ENCODE measurements at regions not wholly inside any gene's neighbourhood (a gene's known extent, or its start where the extent isn't known, plus 50 kb on each side); places are given as distances from the start of the nearest gene placed in this dataset.

DNA sequence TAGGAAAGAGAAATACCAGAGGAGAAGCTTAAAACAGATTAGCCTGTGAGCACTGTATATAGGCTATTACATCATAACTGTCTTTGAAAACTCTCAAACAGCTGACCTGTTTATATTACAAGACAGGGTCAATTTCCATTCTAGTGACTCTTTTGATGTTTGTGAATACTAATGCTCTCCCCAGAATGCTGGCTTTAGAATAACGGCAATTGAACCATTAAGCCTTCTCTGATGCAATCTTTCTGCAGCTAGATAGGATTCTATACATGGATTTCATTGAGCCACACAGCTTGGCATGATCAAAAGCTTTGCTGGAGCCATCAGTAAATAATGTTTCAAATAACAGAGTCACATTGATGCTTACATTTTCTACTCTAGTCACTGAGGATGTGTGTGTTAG is 122.7 kb upstream of the FAT3 start:
- no peak overlapping the region for H3K4me2 ChIP-seq (ENCODE audit: insufficient read depth, low read length)
- H3K4me1 ChIP-seq (ENCODE audit: control insufficient read depth, extremely low read depth, insufficient read depth, low read length): no peaks in the 10 kb centered on the region
- intact Hi-C loops (cut with micrococcal nuclease): no loop called here
- H4K20me1 ChIP-seq (replicated peaks; ENCODE audit: control insufficient read depth, extremely low read depth, insufficient read depth, low read length): no peaks in the 10 kb centered on the region
- no peaks in the 10 kb centered on the region for H3K27me3 ChIP-seq (ENCODE audit: control insufficient read depth in 2 of 2, insufficient read depth in 2 of 2, low read length in 2 of 2)
- TF ChIP-seq FOS (IDR thresholded peaks at IDR 0.05; ENCODE audit: borderline replicate concordance, insufficient read depth, low read length) (no peak), POLR2A (IDR thresholded peaks at IDR 0.05; ENCODE audit: low read depth, low read length) (no peak), MYC (IDR thresholded peaks at IDR 0.05; ENCODE audit: low read depth, low read length) (no peak), MAX (IDR thresholded peaks at IDR 0.05; ENCODE audit: insufficient read depth, insufficient read length) (no peak), JUN (IDR thresholded peaks at IDR 0.05; ENCODE audit: borderline replicate concordance, insufficient read depth, insufficient read length, low read depth) (no peak), EZH2 (IDR thresholded peaks at IDR 0.05; ENCODE audit: borderline replicate concordance, low read depth, low read length, severe bottlenecking) (no peak), GATA2 (IDR thresholded peaks at IDR 0.05; ENCODE audit: insufficient read depth, insufficient read length, low read depth, low read length) (no peak), POLR2AphosphoS5 (IDR thresholded peaks at IDR 0.05; ENCODE audit: insufficient read depth, low read depth, low read length) (no peak)
- TF ChIP-seq, protein P1, sequence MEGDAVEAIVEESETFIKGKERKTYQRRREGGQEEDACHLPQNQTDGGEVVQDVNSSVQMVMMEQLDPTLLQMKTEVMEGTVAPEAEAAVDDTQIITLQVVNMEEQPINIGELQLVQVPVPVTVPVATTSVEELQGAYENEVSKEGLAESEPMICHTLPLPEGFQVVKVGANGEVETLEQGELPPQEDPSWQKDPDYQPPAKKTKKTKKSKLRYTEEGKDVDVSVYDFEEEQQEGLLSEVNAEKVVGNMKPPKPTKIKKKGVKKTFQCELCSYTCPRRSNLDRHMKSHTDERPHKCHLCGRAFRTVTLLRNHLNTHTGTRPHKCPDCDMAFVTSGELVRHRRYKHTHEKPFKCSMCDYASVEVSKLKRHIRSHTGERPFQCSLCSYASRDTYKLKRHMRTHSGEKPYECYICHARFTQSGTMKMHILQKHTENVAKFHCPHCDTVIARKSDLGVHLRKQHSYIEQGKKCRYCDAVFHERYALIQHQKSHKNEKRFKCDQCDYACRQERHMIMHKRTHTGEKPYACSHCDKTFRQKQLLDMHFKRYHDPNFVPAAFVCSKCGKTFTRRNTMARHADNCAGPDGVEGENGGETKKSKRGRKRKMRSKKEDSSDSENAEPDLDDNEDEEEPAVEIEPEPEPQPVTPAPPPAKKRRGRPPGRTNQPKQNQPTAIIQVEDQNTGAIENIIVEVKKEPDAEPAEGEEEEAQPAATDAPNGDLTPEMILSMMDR (IDR thresholded peaks at IDR 0.05; ENCODE audit: extremely low read depth in 1 of 2, insufficient read depth in 1 of 2, low read depth in 1 of 2, low read length in 2 of 2): no peak
- H3K9ac ChIP-seq (replicated peaks; ENCODE audit: extremely low read depth, insufficient read depth, low read length): no peak overlapping the region
- no peaks in the 10 kb centered on the region for H3K9me1 ChIP-seq (replicated peaks; ENCODE audit: control insufficient read depth, extremely low read depth, insufficient read depth, low read length)
- POLR2A ChIA-PET: no interaction called here
- FAIRE-seq (no peak), DNase-seq (ENCODE audit: low read depth, low spot score) (no peak)
- H3K79me2 ChIP-seq (ENCODE audit: control insufficient read depth, insufficient read depth, low read length): no peaks in the 10 kb centered on the region
- no peaks in the 10 kb centered on the region for H3K36me3 ChIP-seq (ENCODE audit: control insufficient read depth in 2 of 2, extremely low read depth in 1 of 2, insufficient read depth in 2 of 2, low read length in 2 of 2)
- no peaks in the 10 kb centered on the region for H3K9me3 ChIP-seq (replicated peaks; ENCODE audit: control insufficient read depth, insufficient read depth, low read length)
- no peak overlapping the region for H3K27ac ChIP-seq (ENCODE audit: insufficient read depth, low read depth, low read length)
- BruUV-seq (replicated peaks): no TSS peak
- H2AFZ ChIP-seq (ENCODE audit: low read depth, low read length): no peak overlapping the region
- CTCF ChIA-PET: no interaction called here
- dilution Hi-C loops (cut with MboI; ENCODE audit: extremely low pct_ligation_motif_present, low sequenced_read_pairs): no loop called here
- H3K4me3 ChIP-seq (replicated peaks in 1 of 3; ENCODE audit: insufficient read depth in 1 of 3, low read depth in 1 of 3, low read length in 3 of 3): no peak overlapping the region

All from endothelial cell of umbilical vein (primary cell).